DMS 273 (cell line): ENCODE measurements at regions not wholly inside any gene's neighbourhood (a gene's known extent, or its start where the extent isn't known, plus 50 kb on each side); places are given as distances from the start of the nearest gene placed in this dataset.
"Not testable (repeated sequence)": the region's sequence is repeated elsewhere in the genome, so short reads cannot be mapped to it uniquely, and the experiment has no call there.

ENCODE experiments used
- DNase-seq: peaks from one replicate; lab custom pipeline; 2025; ENCODE audit not compliant: unreplicated experiment; lab: John Stamatoyannopoulos, UW

- DNase-seq = no peak
Measured at GRCh38 chr14:27546111-27546510, 948.3 kb upstream of the NOVA1 start.

DNA sequence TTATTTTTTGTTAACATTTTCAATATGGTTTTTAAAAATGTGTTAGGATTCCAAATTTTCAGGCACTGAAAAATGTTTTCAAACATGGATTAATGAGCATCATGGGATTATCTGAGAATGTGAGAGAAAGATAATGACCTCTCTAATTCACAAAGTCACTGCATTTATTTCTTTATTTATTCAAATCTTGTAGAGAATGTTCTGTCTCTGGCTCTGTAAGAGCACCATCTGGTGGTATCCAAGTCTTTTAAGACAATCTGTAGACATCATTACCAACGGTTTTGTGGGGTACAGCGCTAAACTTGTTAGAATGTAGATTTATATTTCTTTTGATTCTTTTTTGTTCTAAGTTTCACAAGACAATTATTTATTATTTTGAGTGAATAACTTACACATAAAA, 956.0 kb upstream of the NOVA1 start:
- DNase-seq = peak; percentile 1

DNA sequence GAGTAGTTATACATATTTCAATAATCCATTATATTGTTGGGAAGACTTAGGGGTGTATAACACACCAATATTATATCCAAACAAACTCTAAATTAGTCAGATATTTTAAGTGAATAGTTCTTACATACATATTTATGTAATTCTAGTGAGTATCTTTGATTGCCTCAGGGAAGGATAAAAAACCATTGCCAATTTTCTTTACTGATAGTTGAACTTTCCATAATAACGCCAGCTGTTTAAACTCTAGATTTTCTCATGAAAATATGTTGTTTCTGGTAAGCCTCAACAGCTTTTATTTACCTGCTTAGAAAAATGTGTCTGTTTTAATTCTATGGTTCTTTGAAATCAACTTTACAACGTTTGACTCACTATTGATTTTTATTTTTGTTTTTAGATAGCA, 959.6 kb upstream of the NOVA1 start:
- DNase-seq = no peak

GRCh38 chr14:27559848-27560247, 962.0 kb upstream of the NOVA1 start:
- DNase-seq = no peak

GRCh38 chr14:27566843-27567382, 969.1 kb upstream of the NOVA1 start:
- DNase-seq = no peak

GRCh38 chr14:27573018-27573417, 975.2 kb upstream of the NOVA1 start:
- no peak for DNase-seq

GRCh38 chr14:27587103-27587502, 989.3 kb upstream of the NOVA1 start:
- DNase-seq = no peak

DNA sequence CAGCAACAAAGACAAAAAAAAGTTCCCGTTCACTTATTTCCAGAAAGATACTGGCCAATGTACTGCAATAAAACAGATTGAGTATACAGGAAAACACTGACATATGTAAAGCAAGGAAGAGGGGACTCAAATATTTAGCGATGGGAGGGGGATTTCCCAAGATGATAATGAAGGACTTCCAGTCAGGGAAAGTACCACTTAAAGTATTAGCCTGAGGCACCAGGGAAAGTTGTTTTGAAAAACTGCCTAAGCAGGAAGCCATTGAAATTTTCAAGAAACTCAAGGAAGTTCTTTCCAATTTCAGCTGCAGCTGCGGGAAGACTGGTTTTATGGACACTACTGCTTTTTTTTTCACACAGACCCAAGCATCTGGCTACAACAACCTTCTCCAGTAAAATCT, 1007.4 kb upstream of the NOVA1 start:
- DNase-seq = no peak

DNA sequence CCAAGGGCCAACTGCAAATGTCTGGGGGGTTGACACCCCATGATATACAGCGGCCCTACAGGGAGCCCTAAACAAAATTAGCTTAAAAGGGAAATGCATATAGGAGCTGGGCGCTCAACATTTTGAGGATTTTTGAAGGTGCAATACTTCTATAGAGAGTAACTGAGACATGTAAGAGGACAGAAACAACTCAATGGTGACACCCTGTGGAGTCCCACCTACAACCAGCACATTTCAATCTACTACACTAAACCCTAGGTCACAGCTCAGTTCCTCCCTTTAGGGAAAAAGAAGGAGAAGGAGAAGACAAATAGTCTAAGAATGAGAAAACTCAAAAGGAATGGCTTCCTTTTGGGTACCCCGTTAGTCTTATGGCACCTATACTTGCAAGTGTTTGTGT, 1010.5 kb upstream of the NOVA1 start:
- no peak for DNase-seq

GRCh38 chr14:27612121-27612520, 1014.3 kb upstream of the NOVA1 start:
- no peak for DNase-seq

DNA sequence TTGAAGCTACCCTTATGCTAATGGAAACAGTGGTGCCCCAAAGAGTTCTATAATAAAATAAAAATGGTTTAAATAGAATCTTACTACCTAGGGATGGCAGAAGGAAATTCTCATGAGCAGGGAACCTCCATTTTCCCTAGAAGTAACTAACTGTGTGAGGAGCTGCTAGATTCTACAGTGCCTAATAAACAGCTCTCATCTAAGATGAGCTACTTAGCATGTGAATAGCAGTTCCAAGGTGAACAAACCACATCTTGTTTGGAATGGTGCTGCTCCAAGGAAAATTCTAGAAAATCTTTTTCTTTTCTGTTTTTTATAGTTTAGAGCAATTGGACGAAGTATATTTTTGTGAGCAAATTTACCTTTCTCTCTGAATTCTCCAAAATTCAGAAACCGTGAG, 1015.3 kb upstream of the NOVA1 start:
- no peak for DNase-seq

DNA sequence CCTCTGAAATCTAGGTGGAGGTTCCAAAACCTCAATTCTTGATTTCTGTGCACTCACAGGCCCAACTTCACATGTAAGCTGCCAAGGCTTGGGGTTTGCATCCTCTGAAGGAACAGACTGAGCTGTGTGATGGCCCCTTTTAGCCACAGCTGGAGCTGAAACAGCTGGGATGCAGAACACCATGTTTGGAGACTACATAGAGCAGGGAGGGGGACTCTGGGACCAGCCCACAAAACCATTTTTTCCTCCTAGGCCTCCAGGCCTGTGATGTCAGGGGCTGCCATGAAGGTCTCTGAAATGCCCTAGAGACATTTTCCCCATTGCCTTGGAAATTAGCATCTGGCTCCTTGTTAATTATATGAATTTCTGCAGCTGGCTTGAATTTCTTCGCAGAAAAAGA, 1025.9 kb upstream of the NOVA1 start:
- DNase-seq = no peak

- no peak for DNase-seq
Measured at GRCh38 chr14:27634056-27634970, 1036.5 kb upstream of the NOVA1 start.

DNA sequence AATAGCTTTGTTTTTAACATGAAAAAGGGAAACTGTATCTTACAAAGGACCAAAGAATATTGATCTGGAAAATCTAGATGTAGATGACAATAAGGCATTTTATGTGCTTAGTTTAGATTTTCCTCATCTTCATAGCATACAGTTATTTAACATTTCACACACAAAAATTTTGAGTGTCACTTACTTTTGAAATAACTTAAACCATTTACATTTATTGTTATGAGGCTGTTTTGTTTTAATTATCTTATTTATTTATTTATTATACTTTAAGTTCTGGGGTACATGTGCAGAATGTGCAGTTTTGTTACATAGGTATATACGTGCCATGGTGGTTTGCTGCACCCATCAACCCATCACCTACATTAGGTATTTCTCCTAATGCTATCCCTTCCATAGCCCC, 1042.9 kb upstream of the NOVA1 start:
- DNase-seq = not testable (repeated sequence)

DNA sequence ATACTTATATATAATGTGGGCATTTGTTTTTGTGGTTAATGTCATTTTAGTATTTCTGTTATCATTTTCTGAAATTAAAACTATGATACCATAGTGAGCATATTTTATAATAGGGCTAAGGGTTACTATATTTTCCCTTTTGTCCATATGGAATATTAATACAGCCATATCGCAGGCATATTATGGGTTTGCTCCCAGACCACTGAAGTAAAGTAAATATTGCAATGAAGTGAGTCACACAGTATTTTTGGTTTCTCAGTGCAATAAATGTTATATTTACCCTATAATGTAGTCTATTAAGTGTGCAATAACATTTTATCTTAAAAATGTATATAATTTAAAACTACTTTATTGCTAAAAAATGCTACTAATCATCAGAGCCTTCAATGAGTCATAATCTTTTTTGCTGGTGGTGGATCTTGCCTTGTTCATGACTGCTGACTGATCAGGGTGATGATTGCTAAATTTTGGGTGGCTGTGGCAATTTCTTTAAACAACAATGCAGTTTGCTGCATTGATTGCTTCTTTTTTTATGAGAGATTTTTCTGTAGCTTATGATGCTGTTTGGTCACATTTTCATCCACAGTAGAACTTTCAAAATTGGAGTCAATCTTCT, 1044.5 kb upstream of the NOVA1 start:
- no peak for DNase-seq

- DNase-seq = no peak
Measured at GRCh38 chr14:27660683-27661082, 1062.8 kb upstream of the NOVA1 start.

GRCh38 chr14:27668531-27668930, 1070.7 kb upstream of the NOVA1 start:
- no peak for DNase-seq

- DNase-seq = no peak
Measured at GRCh38 chr14:27672047-27672446, 1074.2 kb upstream of the NOVA1 start.

DNA sequence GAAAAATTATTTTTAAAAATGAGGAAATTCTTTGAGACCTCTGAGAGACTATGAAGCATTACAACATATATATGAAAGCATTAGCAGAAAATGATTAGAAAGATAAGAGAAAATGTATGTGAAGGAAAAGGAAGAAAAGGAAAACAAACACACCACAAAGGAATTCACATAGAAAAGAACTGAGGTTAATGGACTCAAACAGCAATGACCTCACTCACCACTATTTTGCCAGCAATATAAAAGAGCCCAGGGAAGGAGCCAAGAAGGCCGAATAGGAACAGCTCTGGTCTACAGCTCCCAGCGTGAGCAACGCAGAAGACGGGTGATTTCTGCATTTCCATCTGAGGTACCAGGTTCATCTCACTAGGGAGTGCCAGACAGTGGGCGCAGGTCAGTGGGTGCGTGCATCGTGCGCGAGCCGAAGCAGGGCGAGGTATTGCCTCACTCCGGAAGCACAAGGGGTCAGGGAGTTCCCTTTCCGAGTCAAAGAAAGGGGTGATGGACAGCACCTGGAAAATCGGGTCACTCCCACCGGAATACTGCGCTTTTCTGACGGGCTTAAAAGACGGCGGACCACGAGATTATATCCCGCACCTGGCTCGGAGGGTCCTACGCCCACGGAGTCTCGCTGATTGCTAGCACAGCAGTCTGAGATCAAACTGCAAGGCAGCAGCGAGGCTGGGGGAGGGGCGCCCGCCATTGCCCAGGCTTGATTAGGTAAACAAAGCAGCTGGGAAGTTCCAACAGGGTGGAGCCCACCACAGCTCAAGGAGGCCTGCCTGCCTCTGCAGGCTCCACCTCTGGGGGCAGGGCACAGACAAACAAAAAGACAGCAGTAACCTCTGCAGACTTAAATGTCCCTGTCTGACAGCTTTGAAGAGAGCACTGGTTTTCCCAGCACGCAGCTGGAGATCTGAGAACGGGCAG, 1075.2 kb upstream of the NOVA1 start:
- not testable (repeated sequence) for DNase-seq

GRCh38 chr14:27686137-27686536, 1080.5 kb upstream of the FOXG1 start:
- DNase-seq = no peak

- DNase-seq = no peak
Measured at GRCh38 chr14:27688841-27689444, 1077.6 kb upstream of the FOXG1 start.
